ENCODE measurements at regions not wholly inside any gene's neighbourhood (a gene's known extent, or its start where the extent isn't known, plus 50 kb on each side); places are given as distances from the start of the nearest gene placed in this dataset.
"Not testable (repeated sequence)": the region's sequence is repeated elsewhere in the genome, so short reads cannot be mapped to it uniquely, and the experiment has no call there.

- POLR2A ChIA-PET; CTCF ChIA-PET; intact Hi-C loops (cut with micrococcal nuclease; ENCODE audit: unreplicated experiment); ATAC-seq; H3K36me3 ChIP-seq (ENCODE audit: control insufficient read depth in 2 of 2, insufficient read depth in 2 of 2, low read length in 1 of 2); in situ Hi-C loops (cut with MboI); H4K20me1 ChIP-seq (ENCODE audit: control insufficient read depth, insufficient read depth); H3K9ac ChIP-seq (ENCODE audit: control insufficient read depth, insufficient read depth, low read length); H3K27ac ChIP-seq (ENCODE audit: control insufficient read depth, insufficient read depth); FAIRE-seq; DNase-seq (ENCODE audit: low read depth, low spot score); H3K4me3 ChIP-seq; H3K9me3 ChIP-seq (replicated peaks; ENCODE audit: control insufficient read depth, insufficient read depth, low read length); RAD21 ChIA-PET (ENCODE audit: unreplicated experiment); H3K27me3 ChIP-seq (replicated peaks in 1 of 2; ENCODE audit: control insufficient read depth in 2 of 2, insufficient read depth in 2 of 2, low read length in 1 of 2); BruUV-seq (replicated peaks); H3K4me2 ChIP-seq (ENCODE audit: control insufficient read depth, insufficient read depth); H2AFZ ChIP-seq (ENCODE audit: control insufficient read depth, low read depth, low read length); SMC1A ChIA-PET (ENCODE audit: uncharacterized antibody, unreplicated experiment); H3K79me2 ChIP-seq (ENCODE audit: control insufficient read depth, insufficient read depth, low read length); H3K4me1 ChIP-seq (ENCODE audit: control insufficient read depth, insufficient read depth, low read length): not testable (repeated sequence)
- WGBS (ENCODE audit: insufficient coverage, insufficient replicate concordance, low lambda C conversion rate, missing lambda C conversion rate): 0% methylated on average over 1 of the region's 1 CpG
Observed at GRCh38 chr3:75319776-75320175, 344.4 kb upstream of the FRG2C start.

DNA sequence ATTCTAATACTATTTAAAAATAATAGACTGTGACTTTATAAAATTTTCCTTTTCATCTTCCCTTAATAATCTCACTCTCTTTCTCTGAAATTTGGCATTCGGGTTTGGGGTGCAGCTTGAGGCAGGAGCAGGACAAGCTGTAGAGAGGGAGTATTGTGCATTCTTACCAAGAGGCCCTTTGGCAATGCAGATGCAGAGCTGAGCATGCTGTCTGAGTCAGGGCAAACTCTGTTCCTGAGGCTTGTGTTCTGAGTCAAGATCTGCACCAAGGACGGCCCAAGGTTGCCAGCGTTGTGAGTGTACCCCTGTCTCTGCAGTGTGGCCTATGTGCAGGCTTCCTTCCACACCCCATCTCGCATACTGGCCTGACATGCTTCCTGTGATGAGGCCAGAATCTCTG is 343.8 kb upstream of the FRG2C start:
- Histone ChIP-seq H3K27me3 (replicated peaks in 1 of 2; ENCODE audit: control insufficient read depth in 2 of 2, insufficient read depth in 2 of 2, low read length in 1 of 2) (no peaks in the 10 kb centered on the region), H2AFZ (ENCODE audit: control insufficient read depth, low read depth, low read length) (no peak overlapping the region), H3K4me3 (no peak overlapping the region), H3K4me2 (ENCODE audit: control insufficient read depth, insufficient read depth) (no peak overlapping the region), H3K9ac (ENCODE audit: control insufficient read depth, insufficient read depth, low read length) (no peak overlapping the region), H3K79me2 (ENCODE audit: control insufficient read depth, insufficient read depth, low read length) (no peaks in the 10 kb centered on the region), H3K4me1 (ENCODE audit: control insufficient read depth, insufficient read depth, low read length) (no peaks in the 10 kb centered on the region), H3K27ac (ENCODE audit: control insufficient read depth, insufficient read depth) (no peak overlapping the region), H4K20me1 (ENCODE audit: control insufficient read depth, insufficient read depth) (no peaks in the 10 kb centered on the region), H3K9me3 (replicated peaks; ENCODE audit: control insufficient read depth, insufficient read depth, low read length) (no peaks in the 10 kb centered on the region), H3K36me3 (ENCODE audit: control insufficient read depth in 2 of 2, insufficient read depth in 2 of 2, low read length in 1 of 2) (no peaks in the 10 kb centered on the region)
- in situ Hi-C loops (cut with MboI) (no loop called here), intact Hi-C loops (cut with micrococcal nuclease; ENCODE audit: unreplicated experiment) (no loop called here)
- BruUV-seq (replicated peaks): no TSS peak
- RAD21 ChIA-PET (ENCODE audit: unreplicated experiment): no interaction called here
- no peak for ATAC-seq
- no peak for DNase-seq (ENCODE audit: low read depth, low spot score)
- TF ChIP-seq E2F8 (IDR thresholded peaks at IDR 0.05; ENCODE audit: low read depth, partially characterized antibody) (no peak), GATAD2B (conservative IDR thresholded peaks at IDR 0.05; ENCODE audit: low read depth) (no peak), ZNF24 (IDR thresholded peaks at IDR 0.05) (no peak), PAX5 (IDR thresholded peaks at IDR 0.05; ENCODE audit: borderline replicate concordance, low read depth, low read length) (no peak), CBFB (IDR thresholded peaks at IDR 0.05; ENCODE audit: low read depth) (no peak), HDGF (IDR thresholded peaks at IDR 0.05) (no peak), PBX3 (IDR thresholded peaks at IDR 0.05; ENCODE audit: insufficient replicate concordance, low read depth, low read length) (no peak), POLR2AphosphoS5 (IDR thresholded peaks at IDR 0.05; ENCODE audit: low read length) (no peak), MEF2A (IDR thresholded peaks at IDR 0.05; ENCODE audit: insufficient read depth, low read depth, low read length) (no peak), SPI1 (IDR thresholded peaks at IDR 0.05; ENCODE audit: borderline replicate concordance, insufficient read depth, low read depth, low read length) (no peak)
- SMC1A ChIA-PET (ENCODE audit: uncharacterized antibody, unreplicated experiment): no interaction called here
- FAIRE-seq: no peak
- CTCF ChIA-PET: no interaction called here
- POLR2A ChIA-PET: no interaction called here
- 4% methylated on average over 4 of the region's 4 CpGs for WGBS (ENCODE audit: insufficient coverage, insufficient replicate concordance, low lambda C conversion rate, missing lambda C conversion rate)

Measured in GM12878 (cell line).